GM12878 (cell line): ENCODE measurements at regions not wholly inside any gene's neighbourhood (a gene's known extent, or its start where the extent isn't known, plus 50 kb on each side); places are given as distances from the start of the nearest gene placed in this dataset.

Experiments used
- ATAC-seq: fragments of 200-7000 bp; cut with Tn5 transposase; 3 replicates; pipeline ENCODE4 v1.9.1; 2020; ENCODE audit warnings: mild to moderate bottlenecking, moderate library complexity
- BruUV-seq: library from RNA; stranded (reverse); fragments of 400-500 nt; replicated peaks from 2 replicates; lab custom pipeline; 2021; lab: Mats Ljungman, UMichigan
- CTCF ChIA-PET: fragments of 300-600 bp; sonication (Branson Sonifier 250); formaldehyde crosslinking; extraction: SDS; loops from one replicate; lab custom pipeline; 2021; ENCODE audit warnings: inconsistent platforms; lab: Yijun Ruan, JAX
- POLR2A ChIA-PET: fragments of 350-600 bp; formaldehyde crosslinking; extraction: SDS; loops from one replicate; lab custom pipeline; 2021; ENCODE audit warnings: inconsistent platforms; lab: Charles Lee
- RAD21 ChIA-PET: fragments of 300-600 bp; sonication (Branson Sonifier 250); formaldehyde crosslinking; loops from one replicate; lab custom pipeline; 2023; ENCODE audit warnings: antibody characterized with exemption; ENCODE audit not compliant: unreplicated experiment; lab: Charles Lee
- SMC1A ChIA-PET: fragments of 300-600 bp; sonication (Branson Sonifier 250); formaldehyde crosslinking; loops from one replicate; lab custom pipeline; 2023; ENCODE audit not compliant: unreplicated experiment, uncharacterized antibody; lab: Charles Lee
- DNase-seq: peaks from one replicate; pipeline ENCODE4 v3.0.0-alpha.2; 2011; ENCODE audit warnings: low read depth, low spot score
- FAIRE-seq: peaks from 3 replicates; lab custom pipeline; 2011; peaks lifted over from hg19 to GRCh38; lab: Jason Lieb, UNC
- H2AFZ ChIP-seq: 2 replicates; pipeline ENCODE4 v1.6.0; 2011; ENCODE audit warnings: low read depth, low read length, control low read depth; ENCODE audit not compliant: control insufficient read depth
- H3K27ac ChIP-seq: 2 replicates; pipeline ENCODE4 v1.5.1; 2011; ENCODE audit warnings: control low read depth; ENCODE audit not compliant: control insufficient read depth, insufficient read depth
- H3K27me3 ChIP-seq, 2 experiments: replicated peaks in 1 of 2; 2 replicates each; pipeline versions ENCODE4 v1.6.0 to v1.6.1; 2011; ENCODE audit warnings: low read length in 1 of 2; ENCODE audit not compliant: control insufficient read depth in 2 of 2, insufficient read depth in 2 of 2
- H3K36me3 ChIP-seq, 2 experiments: 2 replicates each; pipeline ENCODE4 v1.5.1; 2011; ENCODE audit warnings: low read length in 1 of 2; ENCODE audit not compliant: control insufficient read depth in 2 of 2, insufficient read depth in 2 of 2
- H3K4me1 ChIP-seq: 2 replicates; pipeline ENCODE4 v1.6.1; 2011; ENCODE audit warnings: mild to moderate bottlenecking, low read length, moderate library complexity, mixed read lengths; ENCODE audit not compliant: control insufficient read depth, insufficient read depth
- H3K4me2 ChIP-seq: 2 replicates; pipeline ENCODE4 v1.6.0; 2011; ENCODE audit warnings: control low read depth; ENCODE audit not compliant: control insufficient read depth, insufficient read depth
- H3K4me3 ChIP-seq: fragments of 200-600 bp; sonication (generic); 2 replicates; pipeline ENCODE4 v1.5.1; 2016
- H3K79me2 ChIP-seq: 2 replicates; pipeline ENCODE4 v1.6.0; 2011; ENCODE audit warnings: low read length; ENCODE audit not compliant: control insufficient read depth, insufficient read depth
- H3K9ac ChIP-seq: 2 replicates; pipeline ENCODE4 v1.8.0; 2011; ENCODE audit warnings: low read length, control low read depth, mixed read lengths; ENCODE audit not compliant: control insufficient read depth, insufficient read depth
- H3K9me3 ChIP-seq: replicated peaks from 3 replicates; pipeline ENCODE4 v1.5.1; 2011; ENCODE audit warnings: mild to moderate bottlenecking, low read length; ENCODE audit not compliant: control insufficient read depth, insufficient read depth
- H4K20me1 ChIP-seq: 2 replicates; pipeline ENCODE4 v1.6.0; 2011; ENCODE audit not compliant: control insufficient read depth, insufficient read depth
- BRCA1 ChIP-seq: IDR thresholded peaks from 2 replicates; pipeline ENCODE4 v1.6.1; 2011; ENCODE audit warnings: low read depth, low read length, improper control_type of control experiment
- ETV6 ChIP-seq, 2 experiments: fragments of 450-650 bp in 1 of 2; IDR thresholded peaks in 1 of 2; conservative IDR thresholded peaks in 1 of 2; 2 replicates each; pipeline ENCODE4 v1.6.1; 2014; ENCODE audit warnings: antibody characterized with exemption in 1 of 2, borderline replicate concordance in 1 of 2, low read depth in 1 of 2, mild to moderate bottlenecking in 1 of 2, moderate library complexity in 1 of 2
- GATAD2B ChIP-seq: fragments of 450-650 bp; conservative IDR thresholded peaks from 2 replicates; pipeline ENCODE4 v1.6.1; 2017; ENCODE audit warnings: low read depth, mild to moderate bottlenecking, moderate library complexity
- IKZF2 ChIP-seq, 2 experiments: fragments of 450-650 bp; IDR thresholded peaks; 2 replicates each; pipeline ENCODE4 v1.6.1; 2017; ENCODE audit warnings: mild to moderate bottlenecking in 2 of 2, moderate library complexity in 2 of 2
- PRDM15 ChIP-seq: fragments of 450-650 bp; formaldehyde crosslinking; IDR thresholded peaks from 2 replicates; pipeline ENCODE4 v1.4.0; 2020; ENCODE audit warnings: mild to moderate bottlenecking, moderate library complexity
- ZNF592 ChIP-seq: fragments of 450-650 bp; IDR thresholded peaks from 2 replicates; pipeline ENCODE4 v1.6.1; 2017; ENCODE audit warnings: mild to moderate bottlenecking, moderate library complexity
- ZZZ3 ChIP-seq: IDR thresholded peaks from 2 replicates; pipeline ENCODE4 v1.6.1; 2011; ENCODE audit warnings: low read depth; ENCODE audit not compliant: control insufficient read depth, insufficient read length
- WGBS: methylation state at CpG from one replicate; pipeline ENCODE4 v1.1.6; 2016; ENCODE audit warnings: low lambda C conversion rate; ENCODE audit not compliant: insufficient replicate concordance, insufficient coverage; ENCODE audit errors: missing lambda C conversion rate; 5-methylcytosine and 5-hydroxymethylcytosine counted together
- in situ Hi-C: fragments of 300-500 bp; cut with MboI; formaldehyde crosslinking; loops from 9 replicates; pipeline ENCODE4 v1.14.3; 2018; ENCODE audit warnings: mixed read lengths
- intact Hi-C: fragments of 100-400 bp; cut with micrococcal nuclease; formaldehyde crosslinking; loops from one replicate; pipeline ENCODE4 v1.14.2; 2022; ENCODE audit not compliant: unreplicated experiment
- TF ChIP-seq, protein P1 (sequence below): fragments of 450-650 bp; IDR thresholded peaks from 2 replicates; pipeline ENCODE4 v1.6.1; 2016; ENCODE audit warnings: mild to moderate bottlenecking
- TF ChIP-seq, protein P2 (sequence below): IDR thresholded peaks from 2 replicates; pipeline ENCODE4 v1.6.1; 2012; ENCODE audit warnings: low read depth, low read length, improper control_type of control experiment
- TF ChIP-seq, protein P3 (sequence below): IDR thresholded peaks from 2 replicates; pipeline ENCODE4 v1.6.1; 2012; ENCODE audit warnings: low read length, inconsistent platforms

GRCh38 chr11:28581286-28582242, 473.4 kb downstream of the METTL15 start:
- CTCF ChIA-PET = interaction anchor here (1.0 kb wide), 1 partner anchor 14 kb away, joined by 3 read pairs; no protein-coding TSS in a partner anchor
- TF ChIP-seq IKZF2 (IDR thresholded peaks at IDR 0.05) = no peak
- no peak for TF ChIP-seq ZNF592
- TF ChIP-seq ETV6 (conservative IDR thresholded peaks at IDR 0.05 in 1 of 2, IDR thresholded peaks at IDR 0.05 in 1 of 2; ENCODE audit: borderline replicate concordance in 1 of 2, low read depth in 1 of 2) = no peak
- TF ChIP-seq, protein P1, sequence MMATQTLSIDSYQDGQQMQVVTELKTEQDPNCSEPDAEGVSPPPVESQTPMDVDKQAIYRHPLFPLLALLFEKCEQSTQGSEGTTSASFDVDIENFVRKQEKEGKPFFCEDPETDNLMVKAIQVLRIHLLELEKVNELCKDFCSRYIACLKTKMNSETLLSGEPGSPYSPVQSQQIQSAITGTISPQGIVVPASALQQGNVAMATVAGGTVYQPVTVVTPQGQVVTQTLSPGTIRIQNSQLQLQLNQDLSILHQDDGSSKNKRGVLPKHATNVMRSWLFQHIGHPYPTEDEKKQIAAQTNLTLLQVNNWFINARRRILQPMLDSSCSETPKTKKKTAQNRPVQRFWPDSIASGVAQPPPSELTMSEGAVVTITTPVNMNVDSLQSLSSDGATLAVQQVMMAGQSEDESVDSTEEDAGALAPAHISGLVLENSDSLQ = no peak
- TF ChIP-seq, protein P2, sequence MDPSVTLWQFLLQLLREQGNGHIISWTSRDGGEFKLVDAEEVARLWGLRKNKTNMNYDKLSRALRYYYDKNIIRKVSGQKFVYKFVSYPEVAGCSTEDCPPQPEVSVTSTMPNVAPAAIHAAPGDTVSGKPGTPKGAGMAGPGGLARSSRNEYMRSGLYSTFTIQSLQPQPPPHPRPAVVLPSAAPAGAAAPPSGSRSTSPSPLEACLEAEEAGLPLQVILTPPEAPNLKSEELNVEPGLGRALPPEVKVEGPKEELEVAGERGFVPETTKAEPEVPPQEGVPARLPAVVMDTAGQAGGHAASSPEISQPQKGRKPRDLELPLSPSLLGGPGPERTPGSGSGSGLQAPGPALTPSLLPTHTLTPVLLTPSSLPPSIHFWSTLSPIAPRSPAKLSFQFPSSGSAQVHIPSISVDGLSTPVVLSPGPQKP = no peak
- TF ChIP-seq, protein P3, sequence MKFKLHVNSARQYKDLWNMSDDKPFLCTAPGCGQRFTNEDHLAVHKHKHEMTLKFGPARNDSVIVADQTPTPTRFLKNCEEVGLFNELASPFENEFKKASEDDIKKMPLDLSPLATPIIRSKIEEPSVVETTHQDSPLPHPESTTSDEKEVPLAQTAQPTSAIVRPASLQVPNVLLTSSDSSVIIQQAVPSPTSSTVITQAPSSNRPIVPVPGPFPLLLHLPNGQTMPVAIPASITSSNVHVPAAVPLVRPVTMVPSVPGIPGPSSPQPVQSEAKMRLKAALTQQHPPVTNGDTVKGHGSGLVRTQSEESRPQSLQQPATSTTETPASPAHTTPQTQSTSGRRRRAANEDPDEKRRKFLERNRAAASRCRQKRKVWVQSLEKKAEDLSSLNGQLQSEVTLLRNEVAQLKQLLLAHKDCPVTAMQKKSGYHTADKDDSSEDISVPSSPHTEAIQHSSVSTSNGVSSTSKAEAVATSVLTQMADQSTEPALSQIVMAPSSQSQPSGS = no peak
- TF ChIP-seq BRCA1 = no peak
- TF ChIP-seq ZZZ3 = no peak
- no peak for TF ChIP-seq PRDM15
- TF ChIP-seq GATAD2B = no peak

More at GRCh38 chr11:28581286-28582242, 473.4 kb downstream of the METTL15 start:
- POLR2A ChIA-PET = no interaction called here
- no peak for ATAC-seq
- in situ Hi-C loops = no loop called here
- SMC1A ChIA-PET = no interaction called here
- no peak for FAIRE-seq
- no peaks in the 10 kb centered on the region; a peak in 1 of 4 replicates for H3K27me3 ChIP-seq
- H3K9me3 ChIP-seq = no peaks in the 10 kb centered on the region
- RAD21 ChIA-PET = no interaction called here
- no peak overlapping the region for H2AFZ ChIP-seq
- no peak overlapping the region for H3K27ac ChIP-seq
- H3K4me3 ChIP-seq = no peak overlapping the region
- no TSS peak for BruUV-seq
- intact Hi-C loops = no loop called here
- WGBS = 40% methylated on average over 17 of the region's 17 CpGs
- H3K9ac ChIP-seq = no peak overlapping the region
- no peak for DNase-seq
- no peak overlapping the region for H3K4me2 ChIP-seq
- no peaks in the 10 kb centered on the region for H3K4me1 ChIP-seq
- H3K79me2 ChIP-seq = no peaks in the 10 kb centered on the region
- no peaks in the 10 kb centered on the region for H3K36me3 ChIP-seq
- H4K20me1 ChIP-seq = no peaks in the 10 kb centered on the region
